Activated CD4-positive, alpha-beta T cell treated with anti-CD3 and anti-CD28 coated beads, Interleukin-2, amount 10 ng/mL, durations not matched to agents 7 days and 5 days (primary cell): ENCODE measurements at regions not wholly inside any gene's neighbourhood (a gene's known extent, or its start where the extent isn't known, plus 50 kb on each side); places are given as distances from the start of the nearest gene placed in this dataset.
"Not testable (repeated sequence)": the region's sequence is repeated elsewhere in the genome, so short reads cannot be mapped to it uniquely, and the experiment has no call there.

Experiments used
- CTCF ChIA-PET: fragments of 350-600 bp; sonication (Branson Sonifier 250); formaldehyde crosslinking; loops from one replicate; lab custom pipeline; 2021; ENCODE audit warnings: antibody characterized with exemption; lab: Charles Lee
- POLR2A ChIA-PET: fragments of 350-600 bp; sonication (Branson Sonifier 250); formaldehyde crosslinking; loops from one replicate; lab custom pipeline; 2021; ENCODE audit warnings: antibody characterized with exemption; lab: Charles Lee
- DNase-seq: peaks from one replicate; pipeline ENCODE4 v3.0.0-alpha.2; 2020
- H3K27ac Mint-ChIP-seq: one replicate; pipeline ENCODE4 v1.8.0; 2021; ENCODE audit warnings: mild to moderate bottlenecking, moderate library complexity, mixed read lengths
- H3K27me3 Mint-ChIP-seq: one replicate; pipeline ENCODE4 v1.8.0; 2021; ENCODE audit warnings: mixed read lengths
- H3K36me3 Mint-ChIP-seq: one replicate; pipeline ENCODE4 v1.8.0; 2021; ENCODE audit warnings: low read depth, mixed read lengths
- H3K4me1 Mint-ChIP-seq: one replicate; pipeline ENCODE4 v1.8.0; 2021; ENCODE audit warnings: mixed read lengths
- H3K4me3 Mint-ChIP-seq: one replicate; pipeline ENCODE4 v1.8.0; 2021; ENCODE audit warnings: mild to moderate bottlenecking, moderate library complexity, mixed read lengths
- H3K9me3 Mint-ChIP-seq: one replicate; pipeline ENCODE4 v1.8.0; 2021; ENCODE audit warnings: mixed read lengths

- Mint-ChIP-seq H3K27ac (no peak overlapping the region), H3K4me3 (no peak overlapping the region), H3K4me1 (no peaks in the 10 kb centered on the region), H3K36me3 (no peaks in the 10 kb centered on the region), H3K27me3 (no peaks in the 10 kb centered on the region), H3K9me3 (no peaks in the 10 kb centered on the region)
- ChIA-PET POLR2A (no interaction called here), CTCF (no interaction called here)
- DNase-seq = no peak
Measured at GRCh38 chrX:87006561-87006960, 511.0 kb upstream of the KLHL4 start.

GRCh38 chrX:87017210-87017609 is 500.4 kb upstream of the KLHL4 start:
- Mint-ChIP-seq H3K9me3 (no peaks in the 10 kb centered on the region), H3K36me3 (no peaks in the 10 kb centered on the region), H3K27ac (no peak overlapping the region), H3K4me1 (no peaks in the 10 kb centered on the region), H3K27me3 (no peaks in the 10 kb centered on the region), H3K4me3 (no peak overlapping the region)
- ChIA-PET POLR2A (no interaction called here), CTCF (no interaction called here)
- no peak for DNase-seq

- H3K36me3 Mint-ChIP-seq, H3K4me3 Mint-ChIP-seq, DNase-seq, H3K27me3 Mint-ChIP-seq, H3K4me1 Mint-ChIP-seq, H3K9me3 Mint-ChIP-seq, CTCF ChIA-PET, POLR2A ChIA-PET, H3K27ac Mint-ChIP-seq: not testable (repeated sequence)
Measured at GRCh38 chrX:87033115-87033514, 484.5 kb upstream of the KLHL4 start.

- POLR2A ChIA-PET = no interaction called here
- Mint-ChIP-seq H3K4me1 (no peaks in the 10 kb centered on the region), H3K27ac (no peak overlapping the region), H3K4me3 (no peak overlapping the region), H3K9me3 (peaks cover 4% of the 10 kb centered on the region), H3K27me3 (no peaks in the 10 kb centered on the region), H3K36me3 (no peaks in the 10 kb centered on the region)
- DNase-seq = no peak
- CTCF ChIA-PET = no interaction called here
Measured at GRCh38 chrX:87045352-87045751, 472.2 kb upstream of the KLHL4 start.

- DNase-seq = no peak
- Mint-ChIP-seq H3K36me3 (no peaks in the 10 kb centered on the region), H3K27me3 (no peaks in the 10 kb centered on the region), H3K9me3 (peaks cover 4% of the 10 kb centered on the region), H3K4me3 (no peak overlapping the region), H3K27ac (no peak overlapping the region), H3K4me1 (no peaks in the 10 kb centered on the region)
- ChIA-PET CTCF (no interaction called here), POLR2A (no interaction called here)
Measured at GRCh38 chrX:87049567-87049966, 468.0 kb upstream of the KLHL4 start.

GRCh38 chrX:87063642-87064041 is 454.0 kb upstream of the KLHL4 start:
- no peaks in the 10 kb centered on the region for H3K4me1 Mint-ChIP-seq
- POLR2A ChIA-PET = no interaction called here
- H3K4me3 Mint-ChIP-seq = no peak overlapping the region
- H3K36me3 Mint-ChIP-seq = no peaks in the 10 kb centered on the region
- H3K27ac Mint-ChIP-seq = no peak overlapping the region
- DNase-seq = no peak
- peaks cover 2% of the 10 kb centered on the region for H3K9me3 Mint-ChIP-seq
- no peaks in the 10 kb centered on the region for H3K27me3 Mint-ChIP-seq
- CTCF ChIA-PET = no interaction called here

GRCh38 chrX:87064502-87064901 is 453.1 kb upstream of the KLHL4 start:
- H3K27ac Mint-ChIP-seq = no peak overlapping the region
- no peaks in the 10 kb centered on the region for H3K27me3 Mint-ChIP-seq
- no peaks in the 10 kb centered on the region for H3K4me1 Mint-ChIP-seq
- ChIA-PET POLR2A (no interaction called here), CTCF (no interaction called here)
- H3K4me3 Mint-ChIP-seq = no peak overlapping the region
- no peak for DNase-seq
- no peaks in the 10 kb centered on the region for H3K36me3 Mint-ChIP-seq
- peaks cover 2% of the 10 kb centered on the region for H3K9me3 Mint-ChIP-seq

GRCh38 chrX:87067795-87068369 is 449.7 kb upstream of the KLHL4 start:
- H3K4me3 Mint-ChIP-seq = no peak overlapping the region
- CTCF ChIA-PET = no interaction called here
- no peak overlapping the region for H3K27ac Mint-ChIP-seq
- H3K27me3 Mint-ChIP-seq = no peaks in the 10 kb centered on the region
- no peak for DNase-seq
- peaks cover 2% of the 10 kb centered on the region for H3K9me3 Mint-ChIP-seq
- POLR2A ChIA-PET = no interaction called here
- no peaks in the 10 kb centered on the region for H3K36me3 Mint-ChIP-seq
- no peaks in the 10 kb centered on the region for H3K4me1 Mint-ChIP-seq

- CTCF ChIA-PET = no interaction called here
- POLR2A ChIA-PET = no interaction called here
- no peaks in the 10 kb centered on the region for H3K36me3 Mint-ChIP-seq
- no peaks in the 10 kb centered on the region for H3K4me1 Mint-ChIP-seq
- no peaks in the 10 kb centered on the region for H3K27me3 Mint-ChIP-seq
- no peak overlapping the region for H3K4me3 Mint-ChIP-seq
- H3K9me3 Mint-ChIP-seq = no peaks in the 10 kb centered on the region
- H3K27ac Mint-ChIP-seq = no peak overlapping the region
- DNase-seq = no peak
Measured at GRCh38 chrX:87078231-87078630, 439.4 kb upstream of the KLHL4 start.

GRCh38 chrX:87098477-87098876 is 419.1 kb upstream of the KLHL4 start:
- Mint-ChIP-seq H3K27ac (no peak overlapping the region), H3K4me3 (no peak overlapping the region), H3K36me3 (no peaks in the 10 kb centered on the region), H3K9me3 (no peaks in the 10 kb centered on the region), H3K4me1 (no peaks in the 10 kb centered on the region), H3K27me3 (no peaks in the 10 kb centered on the region)
- DNase-seq = no peak
- POLR2A ChIA-PET = no interaction called here
- CTCF ChIA-PET = no interaction called here

- Mint-ChIP-seq H3K27ac (no peak overlapping the region), H3K4me3 (no peak overlapping the region), H3K27me3 (no peaks in the 10 kb centered on the region), H3K9me3 (no peaks in the 10 kb centered on the region), H3K4me1 (no peaks in the 10 kb centered on the region), H3K36me3 (no peaks in the 10 kb centered on the region)
- ChIA-PET CTCF (no interaction called here), POLR2A (no interaction called here)
- no peak for DNase-seq
Measured at GRCh38 chrX:87105131-87105530, 412.5 kb upstream of the KLHL4 start.

- Mint-ChIP-seq H3K4me3 (no peak overlapping the region), H3K36me3 (no peaks in the 10 kb centered on the region), H3K9me3 (peaks cover 6% of the 10 kb centered on the region), H3K4me1 (no peaks in the 10 kb centered on the region), H3K27ac (no peak overlapping the region), H3K27me3 (no peaks in the 10 kb centered on the region)
- DNase-seq = no peak
- ChIA-PET CTCF (interaction anchor here (0.6 kb wide), 2 partner anchors 84 to 160 kb away, joined by 3 to 4 read pairs; no protein-coding TSS in a partner anchor), POLR2A (no interaction called here)
Measured at GRCh38 chrX:87110142-87110541, 407.5 kb upstream of the KLHL4 start.

- H3K27me3 Mint-ChIP-seq = no peaks in the 10 kb centered on the region
- ChIA-PET POLR2A (no interaction called here), CTCF (no interaction called here)
- no peaks in the 10 kb centered on the region for H3K9me3 Mint-ChIP-seq
- no peak overlapping the region for H3K27ac Mint-ChIP-seq
- no peak overlapping the region for H3K4me3 Mint-ChIP-seq
- DNase-seq = no peak
- no peaks in the 10 kb centered on the region for H3K36me3 Mint-ChIP-seq
- H3K4me1 Mint-ChIP-seq = no peaks in the 10 kb centered on the region
Measured at GRCh38 chrX:87140800-87141483, 376.7 kb upstream of the KLHL4 start.

GRCh38 chrX:87160435-87161010 is 357.1 kb upstream of the KLHL4 start:
- CTCF ChIA-PET = no interaction called here
- no peaks in the 10 kb centered on the region for H3K36me3 Mint-ChIP-seq
- POLR2A ChIA-PET = no interaction called here
- no peaks in the 10 kb centered on the region for H3K27me3 Mint-ChIP-seq
- H3K27ac Mint-ChIP-seq = no peak overlapping the region
- DNase-seq = no peak
- H3K4me1 Mint-ChIP-seq = no peaks in the 10 kb centered on the region
- H3K9me3 Mint-ChIP-seq = no peaks in the 10 kb centered on the region
- no peak overlapping the region for H3K4me3 Mint-ChIP-seq
